Large intestine (tissue), 3 donors: ENCODE measurements at regions not wholly inside any gene's neighbourhood (a gene's known extent, or its start where the extent isn't known, plus 50 kb on each side); places are given as distances from the start of the nearest gene placed in this dataset.

Experiments
- DNase-seq, 2 donors: peaks; one replicate each; pipeline versions ENCODE4 v3.0.0 to v3.0.0-alpha.2; 2013
- H3K27ac ChIP-seq: one replicate; pipeline ENCODE4 v1.5.1; 2013; ENCODE audit warnings: low read length
- H3K27me3 ChIP-seq: 2 replicates; pipeline ENCODE4 v1.6.1; 2013; ENCODE audit warnings: low read length; ENCODE audit not compliant: control insufficient read depth, insufficient read depth
- H3K36me3 ChIP-seq: 2 replicates; pipeline ENCODE4 v1.6.1; 2013; ENCODE audit warnings: low read length; ENCODE audit not compliant: control insufficient read depth, insufficient read depth
- H3K4me1 ChIP-seq: one replicate; pipeline ENCODE4 v1.6.1; 2013; ENCODE audit warnings: low read length; ENCODE audit not compliant: control insufficient read depth, insufficient read depth
- H3K4me3 ChIP-seq: one replicate; pipeline ENCODE4 v1.5.1; 2013; ENCODE audit warnings: low read length
- H3K9me3 ChIP-seq: one replicate; pipeline ENCODE4 v1.6.1; 2013; ENCODE audit warnings: mild to moderate bottlenecking, low read depth, low read length, moderate library complexity; ENCODE audit not compliant: control insufficient read depth
- WGBS: methylation state at CpG from one replicate; pipeline ENCODE4 v1.1.5; 2013; ENCODE audit warnings: low lambda C conversion rate; ENCODE audit not compliant: insufficient coverage; 5-methylcytosine and 5-hydroxymethylcytosine counted together

DNA sequence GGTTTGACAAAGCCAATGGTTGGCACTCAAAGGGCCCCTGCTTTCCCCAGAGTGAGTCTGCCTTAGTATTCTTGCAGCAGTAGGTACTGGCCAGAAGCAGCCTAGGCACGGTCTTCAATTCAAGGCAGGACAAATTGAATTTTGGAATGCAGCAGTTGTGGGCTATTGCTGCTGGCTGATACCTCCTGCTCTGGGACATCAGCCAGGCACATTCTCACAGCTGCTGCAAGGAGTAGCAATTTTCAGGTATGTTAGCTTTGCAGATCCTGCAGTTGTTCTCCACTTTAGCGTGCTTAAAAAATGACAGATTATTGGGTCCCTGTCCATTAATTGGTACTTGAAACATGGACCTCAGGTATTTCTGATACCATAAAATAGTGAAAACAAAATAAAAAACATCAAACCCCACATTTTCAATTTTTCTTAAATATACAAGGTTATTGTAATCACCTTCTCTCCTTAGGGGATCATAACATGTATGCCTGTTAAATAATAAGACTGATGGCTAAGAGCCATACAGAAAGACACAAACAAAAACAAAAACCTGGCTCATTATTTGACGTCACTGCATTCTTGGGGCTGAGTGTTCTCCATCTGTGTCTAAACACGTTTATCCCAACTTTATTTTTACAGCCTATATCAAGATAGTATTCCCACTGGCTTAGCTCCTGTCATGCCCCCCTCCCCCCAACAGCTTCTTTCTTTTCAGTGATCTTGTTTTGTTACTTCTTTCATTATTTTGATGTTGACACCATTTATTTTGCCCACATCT, 85.1 kb upstream of the CARD18 start:
- Histone ChIP-seq H3K4me1 (peaks cover 5% of the 10 kb centered on the region), H3K9me3 (no peaks in the 10 kb centered on the region), H3K27ac (no peak overlapping the region), H3K27me3 (no peaks in the 10 kb centered on the region), H3K4me3 (no peak overlapping the region), H3K36me3 (no peaks in the 10 kb centered on the region)
- WGBS, result 100% methylated on average over 2 of the region's 4 CpGs
- no peak for DNase-seq

DNA sequence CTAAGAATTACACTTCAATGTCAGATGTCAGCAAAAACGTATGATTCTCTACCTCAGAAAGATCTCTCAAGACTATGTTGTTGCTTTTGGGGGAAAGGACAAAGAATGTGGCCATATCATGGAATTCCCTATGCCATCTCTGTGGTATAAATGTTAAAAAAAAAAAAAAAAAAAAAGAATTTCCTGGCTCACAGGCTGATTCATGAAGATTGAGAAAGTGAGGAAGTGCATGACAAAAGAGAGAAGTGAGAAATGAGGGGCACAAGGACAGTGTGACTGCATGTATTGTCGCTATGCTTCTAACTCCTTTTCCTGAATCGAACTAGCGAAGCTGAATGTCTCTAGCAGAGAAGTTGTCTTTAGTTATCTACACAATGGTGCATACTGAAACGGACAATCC, 80.6 kb upstream of the CARD18 start:
- Histone ChIP-seq H3K27me3 (no peaks in the 10 kb centered on the region), H3K4me3 (no peak overlapping the region), H3K9me3 (no peaks in the 10 kb centered on the region), H3K27ac (no peak overlapping the region), H3K36me3 (no peaks in the 10 kb centered on the region), H3K4me1 (no peaks in the 10 kb centered on the region)
- WGBS, result 100% methylated on average over 2 of the region's 5 CpGs
- DNase-seq, result no peak

DNA sequence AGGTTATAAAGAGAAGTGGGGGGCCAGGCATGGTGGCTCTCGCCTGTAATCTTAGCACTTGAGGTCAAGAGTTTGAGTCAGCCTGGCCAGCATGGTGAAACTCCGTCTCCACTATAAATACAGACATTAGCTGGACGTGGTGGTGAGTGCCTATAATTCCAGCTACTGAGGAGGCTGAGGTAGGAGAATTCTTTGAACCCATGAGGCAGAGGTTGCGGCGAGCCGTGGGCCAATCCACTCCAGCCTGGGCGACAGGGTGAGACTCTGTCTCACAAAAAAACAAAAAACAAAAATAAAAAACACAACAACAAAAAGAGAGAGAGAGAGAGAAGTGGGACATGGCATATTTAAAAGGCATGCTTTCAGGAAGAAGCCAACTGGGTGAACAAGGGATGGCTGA, 80.1 kb upstream of the CARD18 start:
- H3K27ac ChIP-seq, result no peak overlapping the region
- DNase-seq, result no peak
- no peaks in the 10 kb centered on the region for H3K27me3 ChIP-seq
- no peaks in the 10 kb centered on the region for H3K36me3 ChIP-seq
- no peaks in the 10 kb centered on the region for H3K4me1 ChIP-seq
- H3K9me3 ChIP-seq, result no peaks in the 10 kb centered on the region
- WGBS, result 100% methylated on average over 4 of the region's 7 CpGs
- H3K4me3 ChIP-seq, result no peak overlapping the region

DNA sequence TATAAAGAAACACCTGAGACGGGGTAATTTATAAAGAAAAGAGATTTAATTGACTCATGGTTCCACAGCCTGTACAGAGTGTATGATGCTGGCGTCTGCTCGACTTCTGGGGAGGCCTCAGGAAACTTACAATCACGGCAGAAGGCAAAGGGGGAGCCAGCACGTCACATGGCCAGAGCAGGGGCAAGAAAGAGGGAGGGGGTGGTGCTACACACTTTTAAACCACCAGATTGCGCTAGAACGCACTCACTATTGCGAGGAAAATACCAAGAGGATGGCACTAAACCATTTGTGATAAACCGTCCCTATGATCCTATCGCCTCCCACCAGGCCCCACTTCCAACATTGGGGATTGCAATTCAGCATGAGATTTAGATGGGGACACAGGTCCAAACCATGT, 79.7 kb upstream of the CARD18 start:
- DNase-seq, result no peak
- WGBS, result no CpG with 5 or more reads among the region's 10 CpGs
- H3K27ac ChIP-seq, result no peak overlapping the region
- no peaks in the 10 kb centered on the region for H3K36me3 ChIP-seq
- H3K4me1 ChIP-seq, result no peaks in the 10 kb centered on the region
- H3K27me3 ChIP-seq, result no peaks in the 10 kb centered on the region
- H3K9me3 ChIP-seq, result no peaks in the 10 kb centered on the region
- no peak overlapping the region for H3K4me3 ChIP-seq

DNA sequence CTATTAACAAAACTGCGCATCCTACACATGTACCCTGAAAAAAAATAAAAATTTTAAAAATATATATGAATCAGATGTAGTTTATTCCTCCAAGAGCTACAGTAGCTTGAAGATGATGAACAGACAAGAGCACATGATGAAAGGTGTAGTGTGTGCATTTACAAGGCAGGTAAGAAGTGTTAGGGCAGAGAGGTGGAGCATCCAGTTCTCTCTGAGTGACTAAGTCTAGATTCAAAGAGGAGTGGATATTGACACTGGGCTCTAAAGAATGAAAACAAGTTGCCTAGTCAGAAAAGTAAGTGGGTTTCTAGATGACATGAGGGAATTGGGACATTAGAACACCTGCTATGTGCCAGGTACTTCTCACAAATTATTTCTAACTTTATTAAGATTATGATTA, 76.0 kb upstream of the CARD18 start:
- Histone ChIP-seq H3K27ac (no peak overlapping the region), H3K27me3 (no peaks in the 10 kb centered on the region), H3K4me1 (no peaks in the 10 kb centered on the region), H3K9me3 (no peaks in the 10 kb centered on the region), H3K4me3 (no peak overlapping the region), H3K36me3 (no peaks in the 10 kb centered on the region)
- no CpG with 5 or more reads among the region's 1 CpG for WGBS
- DNase-seq, result no peak

DNA sequence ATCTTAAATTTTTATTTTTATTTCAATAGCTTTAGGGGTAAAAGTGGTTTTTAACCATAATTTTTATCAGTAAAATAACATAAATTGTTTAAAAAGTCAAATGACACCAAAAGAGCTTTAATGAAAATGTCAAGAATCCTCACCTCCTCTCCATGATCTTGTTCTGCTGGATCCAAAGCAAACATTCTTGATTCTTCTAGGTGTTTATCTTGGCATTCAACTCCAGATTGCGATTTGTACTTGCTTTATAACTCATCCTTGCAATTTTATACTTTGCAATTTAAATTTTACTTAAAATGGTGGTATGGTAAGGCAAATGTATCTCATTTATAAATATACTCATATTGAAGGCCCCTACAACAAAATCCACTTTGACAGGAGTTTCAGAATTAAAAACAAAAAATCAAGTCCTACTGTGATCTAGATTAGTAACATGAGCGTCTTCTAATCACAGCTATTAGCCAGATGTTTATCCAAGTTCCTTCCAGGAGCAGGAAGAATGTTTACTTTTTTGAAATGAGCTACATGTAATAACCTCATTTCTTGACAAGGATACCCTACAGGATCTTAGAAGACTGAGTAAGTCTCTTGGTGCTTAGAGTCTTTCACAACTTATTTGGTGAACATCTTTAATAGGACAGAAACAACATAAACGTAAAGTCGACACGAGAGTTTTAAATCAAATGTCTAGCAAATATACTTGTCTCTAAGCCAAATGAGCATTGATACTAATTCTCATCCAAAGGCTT, 72.4 kb upstream of the CARD18 start:
- H3K36me3 ChIP-seq, result no peaks in the 10 kb centered on the region
- no peak for DNase-seq
- H3K27me3 ChIP-seq, result no peaks in the 10 kb centered on the region
- H3K4me1 ChIP-seq, result no peaks in the 10 kb centered on the region
- WGBS, result 100% methylated on average over 1 of the region's 5 CpGs
- no peaks in the 10 kb centered on the region for H3K9me3 ChIP-seq
- no peak overlapping the region for H3K27ac ChIP-seq
- no peak overlapping the region for H3K4me3 ChIP-seq

DNA sequence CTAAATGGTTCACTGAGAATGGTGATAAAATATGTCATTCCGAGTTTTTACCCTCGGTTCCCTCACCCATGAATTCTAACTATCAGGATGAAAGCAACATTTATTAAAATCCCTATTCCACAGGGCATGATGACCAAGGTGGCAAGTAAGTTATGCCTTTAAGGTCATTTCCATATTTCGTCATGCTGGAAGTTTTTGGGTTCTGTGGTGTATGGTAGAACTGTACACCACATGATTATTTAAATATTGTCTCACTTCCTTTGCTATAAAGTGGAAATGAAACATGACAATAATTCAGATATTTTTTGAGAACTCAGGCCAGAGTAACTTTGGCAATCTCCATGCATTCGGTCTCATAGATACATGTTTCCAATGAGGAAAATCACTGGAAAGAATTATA, 68.5 kb upstream of the CARD18 start:
- DNase-seq, result no peak
- Histone ChIP-seq H3K9me3 (no peaks in the 10 kb centered on the region), H3K36me3 (no peaks in the 10 kb centered on the region), H3K27me3 (no peaks in the 10 kb centered on the region), H3K4me1 (peaks cover 5% of the 10 kb centered on the region), H3K4me3 (no peak overlapping the region), H3K27ac (no peak overlapping the region)
- WGBS, result 100% methylated on average over 1 of the region's 4 CpGs

DNA sequence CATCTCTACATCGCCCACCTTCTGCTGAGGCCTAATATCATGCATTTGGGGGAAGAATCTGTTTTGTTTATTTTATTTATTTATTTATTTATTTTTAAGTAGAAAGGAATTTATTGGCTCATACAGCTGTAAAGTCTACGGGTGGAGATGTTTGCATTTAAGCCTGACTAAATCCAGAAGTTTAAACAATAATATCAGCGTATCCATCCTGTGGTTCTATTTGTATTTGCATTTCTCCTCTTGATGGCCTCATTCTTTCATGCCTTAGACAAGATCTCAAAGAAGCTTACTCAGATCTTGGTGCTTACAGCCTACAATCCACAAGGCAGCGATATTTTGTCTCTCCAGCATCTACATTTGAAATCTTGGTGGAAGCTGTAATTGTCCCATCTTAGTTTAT, 67.1 kb upstream of the CARD18 start:
- no peak for DNase-seq
- H3K9me3 ChIP-seq, result no peaks in the 10 kb centered on the region
- peaks cover 13% of the 10 kb centered on the region for H3K4me1 ChIP-seq
- no peaks in the 10 kb centered on the region for H3K27me3 ChIP-seq
- no peaks in the 10 kb centered on the region for H3K36me3 ChIP-seq
- 50% methylated on average over 2 of the region's 4 CpGs for WGBS
- H3K27ac ChIP-seq, result no peak overlapping the region
- H3K4me3 ChIP-seq, result no peak overlapping the region

DNA sequence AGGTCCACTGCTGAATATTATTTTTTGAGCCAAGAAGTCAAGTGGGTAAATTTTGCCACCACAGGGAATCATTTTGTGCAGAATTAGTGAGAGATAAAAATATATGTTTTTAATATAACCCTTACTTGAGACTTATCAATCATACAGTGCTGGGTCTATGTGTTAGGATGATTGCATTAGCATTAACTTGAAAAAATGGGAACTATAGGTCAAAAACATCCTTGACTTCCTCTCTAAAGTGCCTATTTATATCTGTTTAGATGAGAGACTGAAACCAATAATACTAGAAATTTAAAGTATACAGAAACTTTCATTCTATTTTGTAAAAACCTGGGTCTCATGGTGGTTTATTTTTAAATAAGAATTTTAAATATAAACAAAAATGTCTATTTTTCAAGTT, 65.1 kb upstream of the CARD18 start:
- no peaks in the 10 kb centered on the region for H3K9me3 ChIP-seq
- H3K36me3 ChIP-seq, result no peaks in the 10 kb centered on the region
- H3K27ac ChIP-seq, result no peak overlapping the region
- no peak overlapping the region for H3K4me3 ChIP-seq
- no peak for DNase-seq
- H3K4me1 ChIP-seq, result peaks cover 20% of the 10 kb centered on the region
- H3K27me3 ChIP-seq, result no peaks in the 10 kb centered on the region

DNA sequence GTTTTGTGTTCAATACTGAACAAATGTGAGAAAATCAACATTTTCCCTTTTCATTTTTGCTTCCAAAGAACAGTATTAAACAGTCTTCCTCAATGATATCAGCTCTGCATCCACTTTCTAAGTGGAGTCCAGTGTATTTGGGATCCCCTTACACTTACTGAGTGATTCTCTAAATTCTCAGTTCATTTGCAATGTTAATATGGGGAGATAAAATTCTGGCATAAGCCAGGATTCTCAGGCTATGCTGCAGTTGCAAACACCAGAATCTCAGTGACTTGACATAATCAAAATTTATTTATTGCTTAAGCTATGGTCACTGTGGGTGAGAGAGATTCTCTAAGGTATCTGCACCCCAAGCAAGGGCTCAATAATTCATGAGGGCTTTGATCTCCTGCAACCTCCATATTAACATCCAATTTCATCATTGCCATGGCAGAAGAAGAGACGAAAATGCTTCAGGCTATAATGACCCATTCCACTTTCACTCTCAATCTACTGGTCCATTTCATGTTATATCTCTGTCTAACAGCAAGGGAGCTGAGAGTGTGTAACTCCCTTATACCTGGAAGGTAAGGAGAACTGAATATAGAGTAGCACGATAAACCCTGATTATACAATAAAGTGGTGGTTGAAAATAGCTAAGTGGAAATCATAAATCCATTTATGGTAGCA, 64.1 kb upstream of the CARD18 start:
- Histone ChIP-seq H3K27ac (peak overlapping the region; percentile 2), H3K36me3 (no peaks in the 10 kb centered on the region), H3K27me3 (no peaks in the 10 kb centered on the region), H3K4me1 (peaks cover 20% of the 10 kb centered on the region), H3K9me3 (no peaks in the 10 kb centered on the region), H3K4me3 (no peak overlapping the region)
- DNase-seq, result no peak
- no CpG with 5 or more reads among the region's 2 CpGs for WGBS
